Vagina (tissue), 2 donors: ENCODE measurements at regions not wholly inside any gene's neighbourhood (a gene's known extent, or its start where the extent isn't known, plus 50 kb on each side); places are given as distances from the start of the nearest gene placed in this dataset.
"Not testable (repeated sequence)": the region's sequence is repeated elsewhere in the genome, so short reads cannot be mapped to it uniquely, and the experiment has no call there.

Experiments used
- CTCF ChIP-seq, 3 experiments: fragments of 450-650 bp in 2 of 3; fragments of 200-600 bp in 1 of 3; sonication (generic) in 1 of 3; IDR thresholded peaks; one replicate each; pipeline ENCODE4 v1.5.1; 2017 to 2019; ENCODE audit warnings: antibody characterized with exemption in 3 of 3, mild to moderate bottlenecking in 2 of 3, moderate library complexity in 2 of 3
- POLR2A ChIP-seq, 2 donors: fragments of 450-650 bp; IDR thresholded peaks; one replicate each; pipeline ENCODE4 v1.6.1; 2017; ENCODE audit warnings: antibody characterized with exemption in 2 of 2, mild to moderate bottlenecking in 2 of 2, moderate library complexity in 2 of 2

GRCh38 chr5:20940786-20941185 is 952.8 kb upstream of the CDH18 start:
- TF ChIP-seq CTCF, POLR2A (IDR thresholded peaks at IDR 0.05): not testable (repeated sequence)
